Stimulated activated CD8-positive, alpha-beta memory T cell treated with anti-CD3 and anti-CD28 coated beads, Interleukin-15, amount 100 ng/mL, for 1 hour (primary cell): ENCODE measurements at regions not wholly inside any gene's neighbourhood (a gene's known extent, or its start where the extent isn't known, plus 50 kb on each side); places are given as distances from the start of the nearest gene placed in this dataset.
"Not testable (repeated sequence)": the region's sequence is repeated elsewhere in the genome, so short reads cannot be mapped to it uniquely, and the experiment has no call there.

Experiments
- DNase-seq: peaks from one replicate; pipeline ENCODE4 v3.0.0-alpha.2; 2020; ENCODE audit warnings: low read depth

- no peak for DNase-seq
Measured at GRCh38 chr14:86987966-86988365, 1005.0 kb downstream of the GALC start.

GRCh38 chr14:86973177-86973576 is 1019.8 kb downstream of the GALC start:
- DNase-seq: no peak

- no peak for DNase-seq
Measured at GRCh38 chr14:86971292-86971691, 1021.7 kb downstream of the GALC start.

- no peak for DNase-seq
Measured at GRCh38 chr14:86961106-86961716, 1031.8 kb downstream of the GALC start.

- no peak for DNase-seq
Measured at GRCh38 chr14:86955771-86956354, 1037.1 kb downstream of the GALC start.

GRCh38 chr14:86954623-86955022 is 1038.4 kb downstream of the GALC start:
- no peak for DNase-seq

- no peak for DNase-seq
Measured at GRCh38 chr14:86946446-86946845, 1046.5 kb downstream of the GALC start.

GRCh38 chr14:86944434-86944833 is 1048.5 kb downstream of the GALC start:
- DNase-seq: no peak

GRCh38 chr14:86943391-86944365 is 1049.3 kb downstream of the GALC start:
- DNase-seq: no peak

GRCh38 chr14:86942936-86943335 is 1050.0 kb downstream of the GALC start:
- DNase-seq: no peak

- no peak for DNase-seq
Measured at GRCh38 chr14:86940106-86940505, 1052.9 kb downstream of the GALC start.

GRCh38 chr14:86938320-86938719 is 1054.7 kb downstream of the GALC start:
- no peak for DNase-seq

GRCh38 chr14:86936556-86936955 is 1056.4 kb downstream of the GALC start:
- DNase-seq: no peak

- DNase-seq: no peak
Measured at GRCh38 chr14:86935241-86935885, 1057.6 kb downstream of the GALC start.

GRCh38 chr14:86933958-86934595 is 1058.9 kb downstream of the GALC start:
- DNase-seq: no peak

- DNase-seq: no peak
Measured at GRCh38 chr14:86933460-86933859, 1059.5 kb downstream of the GALC start.

GRCh38 chr14:86915406-86915805 is 1077.6 kb downstream of the GALC start:
- no peak for DNase-seq

- no peak for DNase-seq
Measured at GRCh38 chr14:86912709-86913108, 1080.3 kb downstream of the GALC start.

GRCh38 chr14:86911486-86911885 is 1081.5 kb downstream of the GALC start:
- no peak for DNase-seq

- not testable (repeated sequence) for DNase-seq
Measured at GRCh38 chr14:86905386-86905926, 1087.5 kb downstream of the GALC start.

- DNase-seq: no peak
Measured at GRCh38 chr14:86902176-86902950, 1090.6 kb downstream of the GALC start.
